HEK293 (cell line): ENCODE measurements at regions not wholly inside any gene's neighbourhood (a gene's known extent, or its start where the extent isn't known, plus 50 kb on each side); places are given as distances from the start of the nearest gene placed in this dataset.

ENCODE experiments used
- CTCF ChIA-PET: fragments of 350-600 bp; formaldehyde crosslinking; extraction: SDS; loops from one replicate; lab custom pipeline; 2021; ENCODE audit warnings: antibody characterized with exemption; lab: Yijun Ruan, JAX
- POLR2A ChIA-PET: fragments of 300-600 bp; formaldehyde crosslinking; extraction: SDS; loops from one replicate; lab custom pipeline; 2020; ENCODE audit warnings: antibody characterized with exemption, inconsistent platforms; lab: Yijun Ruan, JAX
- H3K27ac ChIP-seq: fragments of 200-500 bp; sonication (Bioruptor generic); 2 replicates; pipeline ENCODE4 v1.5.1; 2014; ENCODE audit warnings: low read depth, low read length, control low read depth, inconsistent platforms; ENCODE audit errors: extremely low read depth
- H3K36me3 ChIP-seq, 2 experiments: fragments of 200-500 bp in 1 of 2; sonication (Bioruptor generic) in 1 of 2; 1 replicate in 1 of 2; 2 replicates in 1 of 2; pipeline ENCODE4 v1.5.1; 2014 to 2017; ENCODE audit warnings: inconsistent platforms in 2 of 2, low read length in 2 of 2; ENCODE audit not compliant: control insufficient read depth in 2 of 2, insufficient read depth in 1 of 2
- H3K4me1 ChIP-seq: fragments of 200-500 bp; sonication (Bioruptor generic); 2 replicates; pipeline ENCODE4 v1.5.1; 2014; ENCODE audit warnings: mild to moderate bottlenecking, low read length, inconsistent platforms; ENCODE audit not compliant: control insufficient read depth, insufficient read depth
- H3K4me3 ChIP-seq: 2 replicates; pipeline ENCODE4 v1.5.1; 2011; ENCODE audit warnings: low read depth, mild to moderate bottlenecking, control low read depth, low read length, moderate library complexity
- H3K9me3 ChIP-seq: fragments of 200-500 bp; sonication (Bioruptor generic); 2 replicates; pipeline ENCODE4 v1.5.1; 2014; ENCODE audit warnings: low read depth, low read length, inconsistent platforms; ENCODE audit not compliant: control insufficient read depth, insufficient read depth
- PBX3 ChIP-seq: sonication (generic); formaldehyde crosslinking; IDR thresholded peaks from 2 replicates; pipeline ENCODE4 v1.8.1; 2022; ENCODE audit warnings: mild to moderate bottlenecking, moderate library complexity, missing genetic modification reagents
- SCRT1 ChIP-seq: fragments of 450-650 bp; formaldehyde crosslinking; IDR thresholded peaks from 2 replicates; pipeline ENCODE4 v1.5.1; 2016; ENCODE audit warnings: missing biosample characterization, missing genetic modification characterization, borderline replicate concordance
- ZBTB26 ChIP-seq: fragments of 450-650 bp; formaldehyde crosslinking; optimal IDR thresholded peaks from 2 replicates; pipeline ENCODE3; 2016; ENCODE audit warnings: missing biosample characterization, mild to moderate bottlenecking, missing genetic modification characterization
- ZNF175 ChIP-seq: fragments of 450-650 bp; formaldehyde crosslinking; IDR thresholded peaks from 2 replicates; pipeline ENCODE4 v1.5.1; 2016; ENCODE audit warnings: missing biosample characterization, missing genetic modification characterization
- ZNF18 ChIP-seq: fragments of 450-650 bp; formaldehyde crosslinking; IDR thresholded peaks from 2 replicates; pipeline ENCODE4 v1.5.1; 2016; ENCODE audit warnings: missing biosample characterization, missing genetic modification characterization
- ZNF19 ChIP-seq: fragments of 450-650 bp; formaldehyde crosslinking; IDR thresholded peaks from 2 replicates; pipeline ENCODE4; 2016; ENCODE audit warnings: missing biosample characterization, missing genetic modification characterization, low read depth
- ZNF2 ChIP-seq: fragments of 450-650 bp; formaldehyde crosslinking; IDR thresholded peaks from 2 replicates; pipeline ENCODE4 v1.5.1; 2016; ENCODE audit warnings: missing biosample characterization, missing genetic modification characterization
- ZNF26 ChIP-seq: fragments of 450-650 bp; formaldehyde crosslinking; IDR thresholded peaks from 2 replicates; pipeline ENCODE4 v1.5.1; 2016; ENCODE audit warnings: missing biosample characterization, missing genetic modification characterization
- ZNF274 ChIP-seq, 2 experiments: fragments of 200-500 bp in 1 of 2; fragments of 450-650 bp in 1 of 2; sonication (Bioruptor generic) in 1 of 2; formaldehyde crosslinking in 1 of 2; IDR thresholded peaks; 2 replicates each; pipeline versions ENCODE4 v1.5.1 to v1.6.1; 2014 to 2016; ENCODE audit warnings: borderline replicate concordance in 1 of 2, inconsistent platforms in 1 of 2, low read length in 1 of 2, missing biosample characterization in 1 of 2, missing genetic modification characterization in 1 of 2
- ZNF366 ChIP-seq: fragments of 450-650 bp; formaldehyde crosslinking; conservative IDR thresholded peaks from 2 replicates; pipeline ENCODE4 v1.5.1; 2016; ENCODE audit warnings: missing biosample characterization, missing genetic modification characterization
- ZNF449 ChIP-seq: fragments of 450-650 bp; formaldehyde crosslinking; IDR thresholded peaks from 2 replicates; pipeline ENCODE4 v1.5.1; 2017; ENCODE audit warnings: missing biosample characterization, mild to moderate bottlenecking, missing genetic modification characterization, moderate library complexity
- ZNF561 ChIP-seq: fragments of 450-650 bp; IDR thresholded peaks from 2 replicates; pipeline ENCODE4 v1.5.1; 2018; ENCODE audit warnings: missing biosample characterization, missing genetic modification characterization, borderline replicate concordance
- ZNF596 ChIP-seq: fragments of 450-650 bp; IDR thresholded peaks from 2 replicates; pipeline ENCODE4 v1.5.0; 2018; ENCODE audit warnings: missing biosample characterization, mild to moderate bottlenecking, missing genetic modification characterization, moderate library complexity
- ZNF664 ChIP-seq: fragments of 450-650 bp; formaldehyde crosslinking; IDR thresholded peaks from 2 replicates; pipeline ENCODE4 v1.5.1; 2016; ENCODE audit warnings: missing biosample characterization, missing genetic modification characterization
- ZNF692 ChIP-seq: fragments of 450-650 bp; formaldehyde crosslinking; IDR thresholded peaks from 2 replicates; pipeline ENCODE4 v1.5.1; 2016; ENCODE audit warnings: missing biosample characterization, missing genetic modification characterization
- ZSCAN23 ChIP-seq: fragments of 450-650 bp; formaldehyde crosslinking; IDR thresholded peaks from 2 replicates; pipeline ENCODE4 v1.5.1; 2016; ENCODE audit warnings: missing biosample characterization, missing genetic modification characterization

GRCh38 chr6:126112171-126112632 is 125.9 kb downstream of the TRMT11 start (continued):
- TF ChIP-seq ZNF26 (tag by site-specific recombination): no peak
- TF ChIP-seq SCRT1 (tag by site-specific recombination): no peak

GRCh38 chr6:126113261-126113660 is 126.9 kb downstream of the TRMT11 start:
- Histone ChIP-seq H3K4me1 (no peaks in the 10 kb centered on the region), H3K36me3 (peaks cover 0 to 2% of the 10 kb centered on the region in 2 experiments; a peak in 1 of 3 replicates), H3K9me3 (no peaks in the 10 kb centered on the region), H3K27ac (no peak overlapping the region), H3K4me3 (no peak overlapping the region)
- TF ChIP-seq ZNF18 (tag by site-specific recombination): no peak
- no peak for TF ChIP-seq ZNF664 (tag by site-specific recombination)
- no peak for TF ChIP-seq ZNF175
- TF ChIP-seq ZNF366: no peak
- no peak for TF ChIP-seq ZSCAN23 (tag by site-specific recombination)
- TF ChIP-seq ZNF19 (tag by site-specific recombination): no peak
- TF ChIP-seq ZNF449: no peak
- TF ChIP-seq ZNF692 (tag by site-specific recombination): no peak
- TF ChIP-seq ZNF2: no peak
- no peak for TF ChIP-seq PBX3
- TF ChIP-seq ZNF274 (IDR thresholded peaks at IDR 0.05; ENCODE audit: low read length): no peak
- TF ChIP-seq ZNF274 (tag by site-specific recombination; IDR thresholded peaks at IDR 0.05; ENCODE audit: borderline replicate concordance): no peak
- no peak for TF ChIP-seq ZNF561 (tag by site-specific recombination)
- no peak for TF ChIP-seq ZBTB26 (tag by site-specific recombination)
- no peak for TF ChIP-seq ZNF596 (tag by site-specific recombination)
- ChIA-PET CTCF (no interaction called here), POLR2A (no interaction called here)
